Suprapubic skin (tissue), 4 donors: ENCODE measurements at regions not wholly inside any gene's neighbourhood (a gene's known extent, or its start where the extent isn't known, plus 50 kb on each side); places are given as distances from the start of the nearest gene placed in this dataset.

Experiments
- DNase-seq, 2 donors: peaks; one replicate each; pipeline ENCODE4 v3.0.0-alpha.2; 2019; ENCODE audit warnings: low spot score in 2 of 2
- H3K27ac ChIP-seq: fragments of 200-600 bp; sonication (generic); one replicate; pipeline ENCODE4 v1.5.1; 2019
- H3K27me3 ChIP-seq: fragments of 200-600 bp; sonication (generic); one replicate; pipeline ENCODE4 v1.5.1; 2019
- H3K36me3 ChIP-seq: fragments of 200-600 bp; sonication (generic); one replicate; pipeline ENCODE4 v1.5.1; 2019
- H3K4me1 ChIP-seq: fragments of 200-600 bp; sonication (generic); one replicate; pipeline ENCODE4 v1.5.1; 2019
- H3K4me3 ChIP-seq: fragments of 200-600 bp; sonication (generic); one replicate; pipeline ENCODE4 v1.5.1; 2019; ENCODE audit warnings: mild to moderate bottlenecking
- H3K9me3 ChIP-seq: fragments of 200-600 bp; sonication (generic); one replicate; pipeline ENCODE4 v1.5.1; 2019
- EP300 ChIP-seq: sonication (generic); formaldehyde crosslinking; IDR thresholded peaks from one replicate; pipeline ENCODE4 v1.6.1; 2017; ENCODE audit warnings: antibody characterized with exemption
- POLR2A ChIP-seq, 2 donors: fragments of 450-650 bp; IDR thresholded peaks; one replicate each; pipeline ENCODE4 v1.6.1; 2017; ENCODE audit warnings: antibody characterized with exemption in 2 of 2, mild to moderate bottlenecking in 2 of 2, moderate library complexity in 2 of 2
- POLR2AphosphoS5 ChIP-seq, 3 donors: sonication (generic); formaldehyde crosslinking; IDR thresholded peaks; one replicate each; pipeline ENCODE4 v1.6.1; 2017; ENCODE audit warnings: antibody characterized with exemption in 3 of 3
- WGBS: methylation state at CpG from one replicate; pipeline ENCODE4 v1.1.5; 2018; 5-methylcytosine and 5-hydroxymethylcytosine counted together
- TF ChIP-seq, protein P1 (sequence below), 2 donors: fragments of 200-600 bp in 1 of 2; fragments of 450-650 bp in 1 of 2; sonication (generic) in 1 of 2; IDR thresholded peaks; one replicate each; pipeline ENCODE4 v1.5.1; 2016 to 2019; ENCODE audit warnings: antibody characterized with exemption in 2 of 2, mild to moderate bottlenecking in 1 of 2, moderate library complexity in 1 of 2

DNA sequence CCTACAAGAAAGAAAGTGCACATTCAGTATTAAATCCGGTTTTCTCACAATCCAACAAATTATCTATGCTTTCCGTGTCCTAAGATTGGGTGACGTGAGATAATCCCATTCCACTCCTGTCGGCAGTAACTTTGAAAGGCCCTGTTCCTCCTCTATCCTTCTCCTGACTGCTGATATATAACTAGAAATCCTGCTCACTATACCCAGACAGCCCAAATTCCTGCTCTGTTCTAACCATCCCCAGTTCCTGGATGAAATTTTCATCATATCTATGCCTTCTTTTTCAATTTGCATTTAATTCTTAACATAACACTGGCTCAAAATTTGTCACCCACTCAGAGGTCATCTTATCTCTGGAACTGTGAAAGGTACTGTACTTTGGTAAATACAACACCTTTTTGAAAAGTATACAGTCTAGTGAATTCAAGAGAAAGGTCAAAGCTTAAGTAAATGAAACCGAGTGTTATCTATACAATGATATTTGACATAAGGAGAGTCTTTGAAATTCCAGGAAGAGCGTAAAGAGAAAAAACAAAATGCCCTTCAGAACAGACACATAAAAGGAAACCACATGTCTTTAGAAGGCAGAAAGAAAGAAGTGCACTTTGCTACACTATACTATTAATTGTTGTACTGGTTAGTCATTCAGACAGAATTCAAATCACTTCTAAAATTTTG is 200.5 kb upstream of the NEGR1 start:
- DNase-seq, result no peak
- TF ChIP-seq POLR2A (IDR thresholded peaks at IDR 0.05), result no peak
- TF ChIP-seq, protein P1, sequence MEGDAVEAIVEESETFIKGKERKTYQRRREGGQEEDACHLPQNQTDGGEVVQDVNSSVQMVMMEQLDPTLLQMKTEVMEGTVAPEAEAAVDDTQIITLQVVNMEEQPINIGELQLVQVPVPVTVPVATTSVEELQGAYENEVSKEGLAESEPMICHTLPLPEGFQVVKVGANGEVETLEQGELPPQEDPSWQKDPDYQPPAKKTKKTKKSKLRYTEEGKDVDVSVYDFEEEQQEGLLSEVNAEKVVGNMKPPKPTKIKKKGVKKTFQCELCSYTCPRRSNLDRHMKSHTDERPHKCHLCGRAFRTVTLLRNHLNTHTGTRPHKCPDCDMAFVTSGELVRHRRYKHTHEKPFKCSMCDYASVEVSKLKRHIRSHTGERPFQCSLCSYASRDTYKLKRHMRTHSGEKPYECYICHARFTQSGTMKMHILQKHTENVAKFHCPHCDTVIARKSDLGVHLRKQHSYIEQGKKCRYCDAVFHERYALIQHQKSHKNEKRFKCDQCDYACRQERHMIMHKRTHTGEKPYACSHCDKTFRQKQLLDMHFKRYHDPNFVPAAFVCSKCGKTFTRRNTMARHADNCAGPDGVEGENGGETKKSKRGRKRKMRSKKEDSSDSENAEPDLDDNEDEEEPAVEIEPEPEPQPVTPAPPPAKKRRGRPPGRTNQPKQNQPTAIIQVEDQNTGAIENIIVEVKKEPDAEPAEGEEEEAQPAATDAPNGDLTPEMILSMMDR (IDR thresholded peaks at IDR 0.05), result no peak
- no peak for TF ChIP-seq EP300
- no peak for TF ChIP-seq POLR2AphosphoS5 (IDR thresholded peaks at IDR 0.05)
- Histone ChIP-seq H3K36me3 (no peaks in the 10 kb centered on the region), H3K27ac (no peak overlapping the region), H3K4me1 (no peaks in the 10 kb centered on the region), H3K9me3 (no peaks in the 10 kb centered on the region), H3K27me3 (no peaks in the 10 kb centered on the region), H3K4me3 (no peak overlapping the region)
- 80% methylated on average over 6 of the region's 6 CpGs for WGBS

DNA sequence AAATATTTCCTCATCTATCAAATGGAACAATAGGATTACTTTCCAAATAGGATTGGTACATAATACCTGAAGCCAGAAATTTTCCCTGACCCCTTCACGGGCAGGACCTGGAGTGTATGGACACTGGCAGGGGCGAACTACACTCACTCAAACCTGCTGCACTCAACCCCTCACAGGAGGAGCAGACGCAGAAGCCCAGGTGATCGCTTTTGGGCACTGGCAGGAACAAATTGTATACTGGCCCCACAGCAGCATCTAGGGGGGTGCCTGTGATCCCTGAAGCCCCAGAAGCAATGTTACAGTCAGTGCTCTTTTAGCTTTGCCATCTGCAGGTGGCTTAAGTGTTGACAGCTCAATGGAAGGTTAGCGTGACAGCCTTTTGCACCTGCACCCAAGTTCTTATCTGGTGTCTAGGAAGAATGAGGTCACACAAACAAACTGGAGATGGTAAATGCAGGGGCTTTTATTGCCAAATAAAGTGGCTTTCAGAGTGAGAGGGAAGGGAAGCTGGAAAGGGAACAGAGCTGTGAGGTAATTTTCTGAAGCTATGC is 199.2 kb upstream of the NEGR1 start:
- 90% methylated on average over 5 of the region's 5 CpGs for WGBS
- Histone ChIP-seq H3K27ac (no peak overlapping the region), H3K4me3 (no peak overlapping the region), H3K27me3 (no peaks in the 10 kb centered on the region), H3K36me3 (no peaks in the 10 kb centered on the region), H3K9me3 (no peaks in the 10 kb centered on the region), H3K4me1 (no peaks in the 10 kb centered on the region)
- peak in 1 of 2 donors; percentile 67 for DNase-seq
- TF ChIP-seq EP300 (no peak), POLR2AphosphoS5 (IDR thresholded peaks at IDR 0.05) (no peak), POLR2A (IDR thresholded peaks at IDR 0.05) (no peak)
- TF ChIP-seq, protein P1 (IDR thresholded peaks at IDR 0.05), result no peak

DNA sequence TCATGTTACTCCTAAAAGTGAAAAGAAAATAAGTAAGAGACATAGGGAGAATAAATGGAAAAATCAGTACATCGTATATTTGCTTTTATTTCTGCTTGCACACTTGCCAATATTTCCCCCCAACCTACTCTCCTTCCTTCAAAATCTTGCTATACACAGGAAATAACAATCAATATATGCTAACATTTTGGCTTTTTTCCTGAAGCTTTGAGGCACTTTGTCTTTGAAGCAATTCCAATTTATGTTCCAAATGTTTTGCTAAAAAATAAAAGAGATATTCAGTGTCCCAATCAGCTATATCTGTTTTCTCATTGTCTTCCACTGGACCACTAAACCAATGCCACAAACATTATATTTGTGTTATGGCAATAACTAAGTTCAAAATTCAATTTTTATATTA is 184.0 kb upstream of the NEGR1 start:
- no peaks in the 10 kb centered on the region for H3K9me3 ChIP-seq
- no peaks in the 10 kb centered on the region for H3K27me3 ChIP-seq
- no peak for DNase-seq
- no peak overlapping the region for H3K4me3 ChIP-seq
- no peaks in the 10 kb centered on the region for H3K4me1 ChIP-seq
- no peak overlapping the region for H3K27ac ChIP-seq
- H3K36me3 ChIP-seq, result no peaks in the 10 kb centered on the region
- WGBS, result 33% methylated on average over 1 of the region's 1 CpG
- TF ChIP-seq, protein P1 (IDR thresholded peaks at IDR 0.05), result no peak
- TF ChIP-seq EP300 (no peak), POLR2AphosphoS5 (IDR thresholded peaks at IDR 0.05) (no peak), POLR2A (IDR thresholded peaks at IDR 0.05) (no peak)

DNA sequence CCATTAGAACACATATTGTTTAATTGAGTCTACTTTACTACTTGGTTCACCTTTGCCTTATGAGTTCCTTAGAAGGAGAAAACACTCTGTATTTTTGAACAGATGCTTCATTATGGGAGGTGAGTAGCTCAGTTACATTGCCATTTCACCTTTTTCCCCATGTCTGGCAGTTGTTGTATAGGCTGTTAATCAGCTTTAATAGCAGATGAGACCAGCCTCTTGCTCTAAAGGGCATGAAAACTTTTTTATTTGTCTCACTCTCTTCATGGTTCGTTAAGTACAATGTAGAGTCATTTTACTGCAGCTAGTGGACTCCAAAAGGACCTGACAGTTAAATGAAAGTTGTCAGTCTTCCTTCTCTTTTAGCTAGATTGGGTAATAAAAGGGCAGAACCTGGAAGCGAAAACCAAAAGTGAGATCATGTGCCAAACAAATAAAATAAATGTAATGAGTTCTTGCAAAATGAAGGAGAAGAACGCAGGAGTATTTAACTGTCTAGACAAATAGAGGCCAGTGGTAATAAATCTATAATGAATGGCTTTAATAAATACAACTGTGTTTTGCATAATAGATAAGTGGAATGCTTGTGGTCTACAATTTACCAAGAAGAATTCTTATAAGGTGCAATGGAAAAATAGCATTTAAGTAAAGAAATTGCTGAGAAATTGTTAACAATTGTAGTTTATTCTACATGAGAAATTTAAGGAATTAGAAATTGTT is 180.0 kb upstream of the NEGR1 start:
- no peak overlapping the region for H3K4me3 ChIP-seq
- H3K4me1 ChIP-seq, result no peaks in the 10 kb centered on the region
- no peaks in the 10 kb centered on the region for H3K27me3 ChIP-seq
- no peak overlapping the region for H3K27ac ChIP-seq
- TF ChIP-seq, protein P1 (IDR thresholded peaks at IDR 0.05), result no peak
- TF ChIP-seq EP300, result no peak
- no peak for TF ChIP-seq POLR2AphosphoS5 (IDR thresholded peaks at IDR 0.05)
- TF ChIP-seq POLR2A (IDR thresholded peaks at IDR 0.05), result no peak
- DNase-seq, result no peak
- no peaks in the 10 kb centered on the region for H3K9me3 ChIP-seq
- H3K36me3 ChIP-seq, result no peaks in the 10 kb centered on the region
- 76% methylated on average over 3 of the region's 3 CpGs for WGBS

DNA sequence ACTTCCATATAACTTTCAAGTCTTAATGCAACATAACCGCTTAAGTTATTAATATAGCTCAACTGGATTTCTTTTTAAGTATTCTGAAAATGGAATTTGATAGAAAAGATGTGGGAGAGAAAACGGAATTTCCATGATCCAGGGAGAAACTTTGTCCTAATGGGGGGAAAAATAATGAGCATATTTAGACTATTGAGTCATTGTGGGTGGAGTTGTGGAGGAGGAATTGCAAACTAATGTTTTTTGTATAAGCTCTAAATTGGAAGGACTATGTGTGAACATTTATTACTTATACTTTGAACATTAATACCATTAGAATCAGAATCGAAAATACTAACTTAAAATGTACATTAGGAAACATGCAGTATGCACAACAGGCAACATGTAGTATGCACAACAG is 159.9 kb upstream of the NEGR1 start:
- 73% methylated on average over 3 of the region's 3 CpGs for WGBS
- no peak overlapping the region for H3K4me3 ChIP-seq
- no peaks in the 10 kb centered on the region for H3K4me1 ChIP-seq
- no peak overlapping the region for H3K27ac ChIP-seq
- H3K9me3 ChIP-seq, result no peaks in the 10 kb centered on the region
- no peaks in the 10 kb centered on the region for H3K36me3 ChIP-seq
- no peak for DNase-seq
- no peaks in the 10 kb centered on the region for H3K27me3 ChIP-seq
- no peak for TF ChIP-seq POLR2AphosphoS5 (IDR thresholded peaks at IDR 0.05)
- TF ChIP-seq POLR2A (IDR thresholded peaks at IDR 0.05), result no peak
- no peak for TF ChIP-seq EP300
- TF ChIP-seq, protein P1 (IDR thresholded peaks at IDR 0.05), result no peak
